Dendritic cell treated with granulocyte-macrophage colony-stimulating factor and Interleukin-4, amounts not matched to agents 40 ng/mL and 50 ng/mL, for 4 days (primary cell): ENCODE measurements at regions not wholly inside any gene's neighbourhood (a gene's known extent, or its start where the extent isn't known, plus 50 kb on each side); places are given as distances from the start of the nearest gene placed in this dataset.

Experiments used
- H3K27ac Mint-ChIP-seq: one replicate; pipeline ENCODE4 v1.8.0; 2022; ENCODE audit warnings: mild to moderate bottlenecking, mixed read lengths
- H3K27me3 Mint-ChIP-seq: one replicate; pipeline ENCODE4 v1.8.0; 2022; ENCODE audit warnings: mild to moderate bottlenecking, mixed read lengths
- H3K36me3 Mint-ChIP-seq: one replicate; pipeline ENCODE4 v1.8.0; 2022; ENCODE audit warnings: low read depth, mixed read lengths
- H3K4me1 Mint-ChIP-seq: one replicate; pipeline ENCODE4 v1.8.0; 2022; ENCODE audit warnings: low read depth, mixed read lengths
- H3K4me3 Mint-ChIP-seq: one replicate; pipeline ENCODE4 v1.8.0; 2022; ENCODE audit warnings: mild to moderate bottlenecking, moderate library complexity, mixed read lengths
- H3K9me3 Mint-ChIP-seq: one replicate; pipeline ENCODE4 v1.8.0; 2022; ENCODE audit warnings: mixed read lengths
- intact Hi-C: fragments of 100-400 bp; cut with micrococcal nuclease; formaldehyde crosslinking; loops from one replicate; pipeline ENCODE4 v1.15.0; 2022

DNA sequence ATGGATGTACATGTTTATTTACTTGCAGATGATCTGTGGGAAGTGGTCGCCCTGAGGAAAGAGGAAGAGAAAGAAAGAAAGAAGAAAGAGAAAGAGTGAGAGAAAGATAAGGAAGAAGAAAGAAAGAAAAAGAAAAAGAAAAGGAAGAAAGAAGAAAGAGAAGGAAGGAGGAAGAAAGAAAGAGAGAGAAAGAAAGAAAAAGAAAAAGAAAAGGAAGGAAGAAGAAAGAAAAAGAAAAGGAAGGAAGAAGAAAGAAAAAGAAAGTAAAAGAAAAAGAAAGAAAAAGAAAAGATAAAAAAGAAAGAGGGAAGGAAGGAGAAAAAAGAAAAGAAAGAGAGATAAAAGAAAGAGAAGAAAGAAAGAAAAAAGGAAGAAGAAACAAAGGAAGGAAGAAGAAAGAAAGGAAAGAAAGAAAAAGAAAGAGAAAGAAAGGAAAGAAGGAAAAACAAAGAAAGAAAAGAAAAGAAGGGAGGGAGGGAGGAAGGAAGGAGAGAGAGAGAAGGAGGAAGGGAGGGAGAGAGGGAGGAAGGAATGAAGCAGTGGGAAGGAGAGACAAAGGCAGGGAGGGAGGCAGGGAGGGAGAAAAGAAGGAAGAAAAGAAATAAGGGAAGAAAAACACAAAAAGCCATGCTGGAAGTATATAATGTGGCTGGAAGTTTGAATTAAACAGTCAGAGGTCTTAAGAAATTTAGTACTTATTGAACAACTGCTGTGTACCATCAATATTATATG, 976.6 kb downstream of the FAM181B start:
- Mint-ChIP-seq H3K27me3 (no peaks in the 10 kb centered on the region), H3K4me3 (no peak overlapping the region), H3K27ac (no peak overlapping the region), H3K9me3 (peaks cover 6% of the 10 kb centered on the region), H3K4me1 (no peaks in the 10 kb centered on the region), H3K36me3 (no peaks in the 10 kb centered on the region)
- intact Hi-C loops = no loop called here

DNA sequence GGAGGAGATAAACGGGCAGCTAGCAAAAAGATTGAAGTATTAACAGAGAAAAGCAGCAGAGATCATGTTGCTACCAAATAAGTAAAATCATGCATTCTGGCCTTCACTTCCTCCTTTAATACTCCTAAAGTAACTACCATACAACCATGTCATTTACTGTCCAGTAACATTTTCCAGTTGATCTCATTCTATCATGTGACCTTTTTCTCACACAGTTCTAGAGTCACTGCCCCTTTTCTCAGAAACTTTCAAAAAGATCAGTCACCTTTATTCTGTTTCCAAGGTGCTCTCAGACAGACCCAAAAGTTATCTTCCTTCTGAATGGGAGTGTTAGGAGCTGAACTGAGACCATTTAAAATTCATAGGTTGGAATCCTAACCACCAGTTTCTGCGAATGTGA, 984.4 kb downstream of the FAM181B start:
- Mint-ChIP-seq H3K9me3 (no peaks in the 10 kb centered on the region), H3K36me3 (no peaks in the 10 kb centered on the region)

DNA sequence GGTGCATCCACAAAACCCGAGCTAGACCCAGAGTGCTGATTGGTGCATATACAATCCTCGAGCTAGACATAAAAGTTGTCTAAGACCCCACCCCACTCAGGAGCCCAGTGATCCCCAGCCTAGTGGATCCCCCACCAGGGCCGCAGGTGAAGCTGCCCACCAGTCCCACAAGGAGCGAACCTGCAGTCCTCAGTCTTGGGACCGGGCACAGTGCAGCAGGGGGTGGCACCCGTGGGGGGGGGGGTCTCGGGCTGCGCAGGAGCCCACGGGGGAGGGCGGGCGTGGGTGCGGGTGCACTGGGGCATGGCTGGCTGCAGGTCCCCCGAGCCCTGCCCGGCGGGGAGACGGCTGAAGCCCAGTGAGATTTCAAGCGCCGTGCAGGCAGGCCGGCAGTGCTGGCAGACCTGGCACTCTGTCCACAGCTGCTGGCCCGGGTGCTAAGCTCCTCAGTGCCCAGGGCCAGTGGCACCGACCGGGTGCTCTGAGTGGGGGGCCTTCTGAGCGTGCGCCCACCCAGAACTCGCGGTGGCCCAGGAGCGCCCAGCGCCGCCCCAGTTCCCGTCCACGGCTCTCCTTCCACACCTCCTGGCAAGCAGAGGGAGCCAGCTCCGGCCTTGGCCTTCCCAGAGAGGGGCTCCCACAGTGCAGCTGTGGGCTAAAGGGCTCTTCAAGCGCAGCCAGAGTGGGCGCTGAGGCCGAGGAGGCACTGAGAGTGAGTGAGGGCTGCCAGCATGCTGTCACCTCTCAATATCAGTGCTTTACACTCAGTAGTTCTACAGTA, 989.1 kb downstream of the FAM181B start:
- Mint-ChIP-seq H3K27ac (no peak overlapping the region), H3K9me3 (no peaks in the 10 kb centered on the region), H3K4me3 (no peak overlapping the region), H3K4me1 (no peaks in the 10 kb centered on the region), H3K36me3 (no peaks in the 10 kb centered on the region), H3K27me3 (no peaks in the 10 kb centered on the region)
- intact Hi-C loops = no loop called here

More for the DNA sequence above, 984.4 kb downstream of the FAM181B start:
- H3K27me3 Mint-ChIP-seq = no peaks in the 10 kb centered on the region
- no peaks in the 10 kb centered on the region for H3K4me1 Mint-ChIP-seq
- intact Hi-C loops = no loop called here
- no peak overlapping the region for H3K4me3 Mint-ChIP-seq
- H3K27ac Mint-ChIP-seq = no peak overlapping the region

DNA sequence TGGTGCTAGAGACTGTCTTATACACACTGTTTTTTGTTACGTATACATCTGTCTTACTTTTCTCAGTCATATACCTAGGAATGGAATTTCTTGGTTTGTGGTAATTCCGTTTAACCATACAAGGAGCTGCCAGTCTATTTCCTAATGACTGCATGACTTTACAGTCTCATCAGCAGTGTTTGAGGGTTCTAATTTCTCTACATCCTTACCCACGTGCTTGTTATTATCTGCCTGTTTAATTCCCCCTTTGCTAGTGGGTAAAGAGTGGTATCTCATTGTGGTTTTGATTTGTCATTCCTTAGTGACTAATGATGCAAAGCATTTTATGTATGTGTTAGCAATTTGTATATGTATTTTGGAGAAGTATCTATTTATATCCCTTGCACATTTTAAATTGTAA, 1008.0 kb downstream of the FAM181B start:
- intact Hi-C loops = no loop called here
- no peak overlapping the region for H3K4me3 Mint-ChIP-seq
- H3K9me3 Mint-ChIP-seq = peaks cover 17% of the 10 kb centered on the region
- no peaks in the 10 kb centered on the region for H3K27me3 Mint-ChIP-seq
- no peaks in the 10 kb centered on the region for H3K36me3 Mint-ChIP-seq
- no peaks in the 10 kb centered on the region for H3K4me1 Mint-ChIP-seq
- no peak overlapping the region for H3K27ac Mint-ChIP-seq

DNA sequence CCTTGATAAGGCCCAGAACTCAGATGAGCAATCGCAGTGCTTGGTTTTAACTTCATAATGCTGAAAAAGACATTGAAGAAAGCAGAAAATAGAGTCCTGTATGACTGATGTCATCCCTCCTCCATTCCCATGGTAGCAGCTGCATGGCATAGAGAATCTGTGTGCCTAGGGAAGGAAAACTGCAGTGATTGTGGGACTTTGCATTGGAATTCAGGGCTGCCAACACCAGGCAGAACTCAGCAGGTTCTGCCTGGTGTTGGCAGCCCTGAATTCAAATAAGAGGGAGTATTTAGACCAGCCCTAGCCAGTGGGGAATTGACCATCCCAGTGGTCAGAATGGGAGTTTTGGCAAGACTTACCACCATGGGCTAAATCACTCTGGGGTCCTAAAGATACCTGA, 1016.0 kb downstream of the FAM181B start:
- intact Hi-C loops = no loop called here
- H3K36me3 Mint-ChIP-seq = no peaks in the 10 kb centered on the region
- H3K4me1 Mint-ChIP-seq = no peaks in the 10 kb centered on the region
- no peak overlapping the region for H3K4me3 Mint-ChIP-seq
- no peaks in the 10 kb centered on the region for H3K27me3 Mint-ChIP-seq
- no peaks in the 10 kb centered on the region for H3K9me3 Mint-ChIP-seq
- no peak overlapping the region for H3K27ac Mint-ChIP-seq

DNA sequence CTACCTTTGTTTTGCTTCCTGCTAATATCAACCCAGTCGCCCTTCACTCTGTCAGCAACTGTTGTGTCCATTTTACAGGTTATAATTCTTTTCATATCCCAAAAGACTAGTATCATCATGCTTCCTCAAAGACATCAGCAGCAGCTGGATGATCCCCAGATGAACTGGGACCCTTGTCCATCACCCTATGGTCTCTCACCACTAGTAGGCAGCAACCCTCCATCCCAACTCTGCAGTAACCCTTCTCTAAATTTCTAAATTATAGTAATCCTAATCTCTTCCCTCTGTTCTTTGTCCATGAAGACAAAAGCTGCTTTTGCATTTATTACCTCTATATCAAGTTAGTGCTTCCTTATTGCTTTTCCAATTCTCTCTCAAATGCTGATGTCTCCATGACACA, 1025.8 kb downstream of the FAM181B start:
- intact Hi-C loops = no loop called here
- Mint-ChIP-seq H3K36me3 (no peaks in the 10 kb centered on the region), H3K4me1 (no peaks in the 10 kb centered on the region), H3K4me3 (no peak overlapping the region), H3K27me3 (no peaks in the 10 kb centered on the region), H3K9me3 (no peaks in the 10 kb centered on the region), H3K27ac (no peak overlapping the region)

DNA sequence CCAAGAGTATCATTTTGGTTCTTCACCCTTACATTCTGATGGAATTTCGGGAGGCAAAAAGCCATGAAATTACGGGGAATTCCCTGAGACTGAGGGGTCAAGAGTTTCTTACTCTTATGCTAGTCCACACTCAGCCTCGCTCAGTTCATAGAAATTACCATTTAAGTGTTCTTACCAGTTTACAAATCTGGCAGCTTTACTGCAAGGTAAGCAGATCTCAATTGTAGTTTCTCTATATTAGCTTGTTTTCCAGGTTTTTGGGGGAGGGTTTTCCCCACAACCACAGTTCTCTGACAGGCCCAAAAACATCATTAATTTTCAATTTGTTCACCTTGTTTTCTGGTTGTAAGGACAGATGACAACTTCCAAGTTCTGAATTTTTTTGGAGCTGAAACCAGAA, 1028.4 kb downstream of the FAM181B start:
- H3K9me3 Mint-ChIP-seq = no peaks in the 10 kb centered on the region
- intact Hi-C loops = no loop called here
- H3K27ac Mint-ChIP-seq = no peak overlapping the region
- H3K4me1 Mint-ChIP-seq = no peaks in the 10 kb centered on the region
- H3K36me3 Mint-ChIP-seq = no peaks in the 10 kb centered on the region
- H3K27me3 Mint-ChIP-seq = no peaks in the 10 kb centered on the region
- no peak overlapping the region for H3K4me3 Mint-ChIP-seq

DNA sequence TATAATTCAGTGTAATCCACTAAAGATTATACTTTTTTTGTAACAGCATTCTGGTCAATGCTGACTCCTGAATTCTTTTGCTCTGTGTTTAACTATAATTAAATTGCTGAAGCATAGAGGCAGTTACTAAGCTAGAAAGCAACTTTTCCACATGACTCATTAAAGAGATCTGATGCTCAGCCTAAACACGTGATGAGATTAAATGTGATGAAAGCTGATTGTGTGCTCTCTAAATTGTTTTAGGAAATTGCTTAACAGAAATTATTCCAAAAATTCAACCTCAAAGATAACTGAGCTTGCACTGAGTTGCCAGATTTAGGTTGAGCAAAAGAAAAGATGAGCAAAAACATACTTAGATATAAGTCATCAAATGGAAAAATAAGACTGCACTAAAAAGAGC, 1033.6 kb downstream of the FAM181B start:
- Mint-ChIP-seq H3K9me3 (peaks cover 32% of the 10 kb centered on the region), H3K36me3 (no peaks in the 10 kb centered on the region), H3K27me3 (no peaks in the 10 kb centered on the region), H3K4me3 (no peak overlapping the region), H3K4me1 (no peaks in the 10 kb centered on the region), H3K27ac (no peak overlapping the region)
- intact Hi-C loops = no loop called here

DNA sequence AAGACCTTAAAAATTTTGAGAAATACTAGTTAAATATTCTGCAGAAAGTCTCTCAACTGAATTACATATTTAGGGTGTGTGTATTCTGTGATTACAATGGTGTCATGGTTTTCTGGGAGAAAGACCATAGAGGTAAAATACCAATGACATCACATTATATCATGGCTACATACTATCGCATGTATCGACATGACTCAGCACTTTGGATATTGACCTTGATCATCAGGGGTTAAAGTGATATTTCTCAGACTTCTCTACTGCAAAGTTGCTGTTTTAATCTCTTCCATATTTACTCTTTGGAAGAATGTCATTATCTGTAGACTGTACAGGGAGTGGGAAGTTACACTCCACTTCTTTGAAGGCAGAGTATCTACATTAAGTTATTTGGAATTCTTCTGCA, 1046.6 kb downstream of the FAM181B start:
- Mint-ChIP-seq H3K27me3 (no peaks in the 10 kb centered on the region), H3K9me3 (no peaks in the 10 kb centered on the region), H3K4me1 (no peaks in the 10 kb centered on the region), H3K27ac (no peak overlapping the region), H3K4me3 (no peak overlapping the region), H3K36me3 (no peaks in the 10 kb centered on the region)
- intact Hi-C loops = no loop called here

DNA sequence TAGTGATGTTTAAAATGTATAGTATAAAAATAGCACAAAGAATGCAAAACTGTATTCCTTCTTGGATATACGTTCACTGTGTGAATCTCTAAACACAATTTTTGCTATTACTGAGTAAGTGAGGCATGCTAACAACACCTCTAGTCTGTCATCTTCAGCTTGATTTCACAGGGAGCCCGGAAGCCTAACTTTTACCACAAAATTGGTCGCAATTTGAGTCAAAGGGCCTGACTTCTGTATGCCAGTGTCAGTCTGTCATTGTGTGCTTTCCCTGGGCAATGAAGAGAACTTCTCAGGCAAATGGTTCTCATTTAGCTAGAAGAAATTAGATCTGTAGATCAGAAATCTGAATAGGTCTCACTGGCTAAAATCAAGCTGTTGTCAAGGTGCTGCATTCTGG, 1059.5 kb downstream of the FAM181B start:
- H3K36me3 Mint-ChIP-seq = no peaks in the 10 kb centered on the region
- H3K27ac Mint-ChIP-seq = no peak overlapping the region
- H3K27me3 Mint-ChIP-seq = no peaks in the 10 kb centered on the region
- no peaks in the 10 kb centered on the region for H3K9me3 Mint-ChIP-seq
- H3K4me1 Mint-ChIP-seq = no peaks in the 10 kb centered on the region
- H3K4me3 Mint-ChIP-seq = no peak overlapping the region
- intact Hi-C loops = no loop called here

DNA sequence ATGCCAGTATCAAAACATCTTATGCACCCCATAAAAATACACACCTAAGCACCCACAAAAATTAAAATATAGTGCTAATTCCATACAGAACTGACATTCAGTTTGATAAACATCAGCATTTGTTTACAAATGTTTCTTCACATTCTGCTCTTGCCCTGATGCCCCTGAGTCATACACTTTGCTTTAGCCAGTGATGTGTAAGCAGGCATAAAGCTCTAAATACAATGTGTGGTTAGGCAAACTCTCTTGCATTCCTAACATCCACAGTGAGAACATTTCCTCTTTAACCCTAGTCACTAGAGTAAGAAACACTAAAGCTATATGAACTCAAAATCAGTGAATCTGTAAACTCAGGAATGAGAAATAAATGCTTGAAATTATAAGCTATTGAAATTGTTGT, 1060.7 kb downstream of the FAM181B start:
- no peaks in the 10 kb centered on the region for H3K4me1 Mint-ChIP-seq

DNA sequence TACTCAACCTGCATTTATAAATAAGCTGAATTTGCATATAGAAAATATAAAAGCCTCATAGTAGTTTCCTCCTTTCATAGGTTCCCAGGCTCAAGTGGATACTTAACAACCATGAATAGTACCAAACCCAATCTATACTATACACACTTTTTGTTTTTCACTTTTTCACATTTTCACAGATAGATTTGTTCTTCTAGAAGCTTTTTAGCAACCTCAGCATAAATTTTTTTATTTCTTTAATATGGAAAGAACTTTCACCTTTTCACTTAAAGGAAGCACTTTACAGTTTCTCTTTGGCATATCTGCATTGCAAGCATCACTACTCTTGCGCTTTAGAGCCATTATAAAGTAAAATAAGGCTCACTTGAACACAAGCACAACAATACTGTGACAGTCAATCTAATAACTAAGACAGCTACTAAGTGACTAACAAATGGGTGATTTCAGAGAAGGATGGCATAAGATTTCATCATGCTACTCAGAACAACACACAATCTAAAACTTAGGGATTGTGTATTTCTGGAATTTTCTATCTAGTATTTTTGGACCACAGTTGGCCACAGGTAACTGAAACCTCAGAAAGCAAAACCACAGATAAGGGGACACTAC, 1063.6 kb downstream of the FAM181B start:
- Mint-ChIP-seq H3K4me3 (no peak overlapping the region), H3K4me1 (no peaks in the 10 kb centered on the region), H3K36me3 (no peaks in the 10 kb centered on the region), H3K9me3 (no peaks in the 10 kb centered on the region), H3K27me3 (no peaks in the 10 kb centered on the region), H3K27ac (no peak overlapping the region)
- intact Hi-C loops = no loop called here

More for the DNA sequence above, 1060.7 kb downstream of the FAM181B start:
- H3K4me3 Mint-ChIP-seq = no peak overlapping the region
- H3K27me3 Mint-ChIP-seq = no peaks in the 10 kb centered on the region
- intact Hi-C loops = no loop called here
- H3K36me3 Mint-ChIP-seq = no peaks in the 10 kb centered on the region
- no peaks in the 10 kb centered on the region for H3K9me3 Mint-ChIP-seq
- no peak overlapping the region for H3K27ac Mint-ChIP-seq

DNA sequence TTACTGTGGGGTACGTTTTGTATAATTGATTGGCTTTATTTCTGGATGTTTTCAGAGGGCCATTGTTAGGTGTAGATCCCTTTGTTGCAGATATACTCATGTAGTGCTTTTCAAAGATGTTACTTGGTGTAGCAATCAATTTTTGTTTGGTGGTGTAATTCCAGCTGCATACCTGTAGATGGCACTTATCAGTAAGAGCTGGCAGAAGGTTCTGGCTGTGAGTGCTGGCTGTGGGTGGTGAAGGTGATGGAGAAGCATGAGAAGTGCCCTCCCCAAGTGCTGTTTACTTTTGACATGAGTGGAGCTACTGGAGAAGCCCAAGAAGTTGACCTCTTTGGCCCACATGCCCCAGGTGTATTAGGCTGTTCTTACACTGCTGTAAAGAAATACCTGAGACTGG, 1074.9 kb downstream of the FAM181B start:
- Mint-ChIP-seq H3K27me3 (no peaks in the 10 kb centered on the region), H3K36me3 (no peaks in the 10 kb centered on the region), H3K27ac (no peak overlapping the region), H3K4me1 (no peaks in the 10 kb centered on the region), H3K4me3 (no peak overlapping the region), H3K9me3 (no peaks in the 10 kb centered on the region)
- intact Hi-C loops = no loop called here

DNA sequence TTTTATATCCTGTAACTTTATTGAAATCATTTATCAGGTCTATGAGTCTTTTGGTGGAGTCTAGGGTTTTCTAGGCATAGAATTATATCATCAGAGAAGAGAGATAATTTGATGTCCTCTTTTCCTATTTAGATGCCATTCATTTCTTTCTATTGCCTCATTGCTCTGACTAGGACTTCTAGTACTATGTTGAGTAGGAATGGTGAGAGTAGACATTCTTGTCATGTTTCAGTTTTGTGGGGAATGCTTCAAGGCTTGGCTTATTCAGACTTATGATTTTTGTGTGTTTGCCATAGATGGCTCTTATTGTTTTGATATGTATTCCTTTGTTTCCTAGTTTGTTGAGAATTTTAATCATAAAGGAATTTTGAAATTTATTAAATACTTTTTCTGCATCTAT, 1078.3 kb downstream of the FAM181B start:
- H3K4me3 Mint-ChIP-seq = no peak overlapping the region
- no peaks in the 10 kb centered on the region for H3K4me1 Mint-ChIP-seq
- H3K36me3 Mint-ChIP-seq = no peaks in the 10 kb centered on the region
- H3K27ac Mint-ChIP-seq = no peak overlapping the region
- no peaks in the 10 kb centered on the region for H3K27me3 Mint-ChIP-seq
- no peaks in the 10 kb centered on the region for H3K9me3 Mint-ChIP-seq
- intact Hi-C loops = no loop called here
